ENCODE measurements at regions not wholly inside any gene's neighbourhood (a gene's known extent, or its start where the extent isn't known, plus 50 kb on each side); places are given as distances from the start of the nearest gene placed in this dataset.

DNA sequence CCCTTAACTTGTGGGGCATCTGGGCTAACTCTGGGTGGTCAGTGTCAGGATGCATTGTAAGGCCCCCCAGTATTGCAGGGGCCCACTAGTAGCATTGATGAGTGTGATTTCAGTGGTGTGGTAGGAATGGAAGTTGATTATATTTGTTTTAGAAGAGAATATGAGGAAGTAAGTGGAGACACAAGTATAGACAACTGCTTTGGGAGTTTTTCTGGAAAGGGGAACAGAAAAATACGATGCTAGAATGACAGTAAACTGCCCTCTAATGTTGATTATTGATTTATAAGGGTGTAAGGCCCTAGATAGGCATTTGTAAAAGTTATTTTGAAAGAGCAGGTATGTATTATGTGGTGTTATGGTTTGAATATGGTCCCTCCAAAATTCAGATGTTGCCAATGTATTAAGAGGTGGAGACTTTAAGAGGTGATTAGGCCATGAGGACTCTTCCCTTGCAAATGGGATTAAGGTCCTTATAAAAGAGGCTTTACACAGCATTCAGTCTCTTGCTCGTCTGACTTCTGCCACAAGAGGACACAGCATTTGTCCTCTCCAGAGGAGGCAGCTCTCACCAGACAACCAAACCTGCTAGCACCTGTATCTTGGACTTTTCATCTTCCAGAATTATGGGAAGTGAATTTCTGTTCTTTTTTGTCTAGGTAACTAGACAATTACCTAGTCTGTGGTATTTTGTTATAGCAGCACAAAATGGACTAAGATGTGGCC is 135.9 kb upstream of the DTNBP1 start:
- TF ChIP-seq EZH2phosphoT487 (IDR thresholded peaks at IDR 0.05; ENCODE audit: unreplicated experiment) (no peak), CREB1 (CRISPR knock-in tag; IDR thresholded peaks at IDR 0.05; ENCODE audit: low read depth) (no peak), ZNF114 (CRISPR knock-in tag; IDR thresholded peaks at IDR 0.05) (no peak), ZNF331 (CRISPR knock-in tag; IDR thresholded peaks at IDR 0.05; ENCODE audit: low read depth) (no peak), POLR2AphosphoS5 (IDR thresholded peaks at IDR 0.05; ENCODE audit: low read depth) (no peak), JUNB (IDR thresholded peaks at IDR 0.05; ENCODE audit: unreplicated experiment) (no peak), EZH2 (IDR thresholded peaks at IDR 0.05; ENCODE audit: low read depth, unreplicated experiment) (no peak), STAT1 (IDR thresholded peaks at IDR 0.05; ENCODE audit: unreplicated experiment) (no peak), NANOG (IDR thresholded peaks at IDR 0.05; ENCODE audit: borderline replicate concordance) (no peak)
- TF ChIP-seq, protein P1, sequence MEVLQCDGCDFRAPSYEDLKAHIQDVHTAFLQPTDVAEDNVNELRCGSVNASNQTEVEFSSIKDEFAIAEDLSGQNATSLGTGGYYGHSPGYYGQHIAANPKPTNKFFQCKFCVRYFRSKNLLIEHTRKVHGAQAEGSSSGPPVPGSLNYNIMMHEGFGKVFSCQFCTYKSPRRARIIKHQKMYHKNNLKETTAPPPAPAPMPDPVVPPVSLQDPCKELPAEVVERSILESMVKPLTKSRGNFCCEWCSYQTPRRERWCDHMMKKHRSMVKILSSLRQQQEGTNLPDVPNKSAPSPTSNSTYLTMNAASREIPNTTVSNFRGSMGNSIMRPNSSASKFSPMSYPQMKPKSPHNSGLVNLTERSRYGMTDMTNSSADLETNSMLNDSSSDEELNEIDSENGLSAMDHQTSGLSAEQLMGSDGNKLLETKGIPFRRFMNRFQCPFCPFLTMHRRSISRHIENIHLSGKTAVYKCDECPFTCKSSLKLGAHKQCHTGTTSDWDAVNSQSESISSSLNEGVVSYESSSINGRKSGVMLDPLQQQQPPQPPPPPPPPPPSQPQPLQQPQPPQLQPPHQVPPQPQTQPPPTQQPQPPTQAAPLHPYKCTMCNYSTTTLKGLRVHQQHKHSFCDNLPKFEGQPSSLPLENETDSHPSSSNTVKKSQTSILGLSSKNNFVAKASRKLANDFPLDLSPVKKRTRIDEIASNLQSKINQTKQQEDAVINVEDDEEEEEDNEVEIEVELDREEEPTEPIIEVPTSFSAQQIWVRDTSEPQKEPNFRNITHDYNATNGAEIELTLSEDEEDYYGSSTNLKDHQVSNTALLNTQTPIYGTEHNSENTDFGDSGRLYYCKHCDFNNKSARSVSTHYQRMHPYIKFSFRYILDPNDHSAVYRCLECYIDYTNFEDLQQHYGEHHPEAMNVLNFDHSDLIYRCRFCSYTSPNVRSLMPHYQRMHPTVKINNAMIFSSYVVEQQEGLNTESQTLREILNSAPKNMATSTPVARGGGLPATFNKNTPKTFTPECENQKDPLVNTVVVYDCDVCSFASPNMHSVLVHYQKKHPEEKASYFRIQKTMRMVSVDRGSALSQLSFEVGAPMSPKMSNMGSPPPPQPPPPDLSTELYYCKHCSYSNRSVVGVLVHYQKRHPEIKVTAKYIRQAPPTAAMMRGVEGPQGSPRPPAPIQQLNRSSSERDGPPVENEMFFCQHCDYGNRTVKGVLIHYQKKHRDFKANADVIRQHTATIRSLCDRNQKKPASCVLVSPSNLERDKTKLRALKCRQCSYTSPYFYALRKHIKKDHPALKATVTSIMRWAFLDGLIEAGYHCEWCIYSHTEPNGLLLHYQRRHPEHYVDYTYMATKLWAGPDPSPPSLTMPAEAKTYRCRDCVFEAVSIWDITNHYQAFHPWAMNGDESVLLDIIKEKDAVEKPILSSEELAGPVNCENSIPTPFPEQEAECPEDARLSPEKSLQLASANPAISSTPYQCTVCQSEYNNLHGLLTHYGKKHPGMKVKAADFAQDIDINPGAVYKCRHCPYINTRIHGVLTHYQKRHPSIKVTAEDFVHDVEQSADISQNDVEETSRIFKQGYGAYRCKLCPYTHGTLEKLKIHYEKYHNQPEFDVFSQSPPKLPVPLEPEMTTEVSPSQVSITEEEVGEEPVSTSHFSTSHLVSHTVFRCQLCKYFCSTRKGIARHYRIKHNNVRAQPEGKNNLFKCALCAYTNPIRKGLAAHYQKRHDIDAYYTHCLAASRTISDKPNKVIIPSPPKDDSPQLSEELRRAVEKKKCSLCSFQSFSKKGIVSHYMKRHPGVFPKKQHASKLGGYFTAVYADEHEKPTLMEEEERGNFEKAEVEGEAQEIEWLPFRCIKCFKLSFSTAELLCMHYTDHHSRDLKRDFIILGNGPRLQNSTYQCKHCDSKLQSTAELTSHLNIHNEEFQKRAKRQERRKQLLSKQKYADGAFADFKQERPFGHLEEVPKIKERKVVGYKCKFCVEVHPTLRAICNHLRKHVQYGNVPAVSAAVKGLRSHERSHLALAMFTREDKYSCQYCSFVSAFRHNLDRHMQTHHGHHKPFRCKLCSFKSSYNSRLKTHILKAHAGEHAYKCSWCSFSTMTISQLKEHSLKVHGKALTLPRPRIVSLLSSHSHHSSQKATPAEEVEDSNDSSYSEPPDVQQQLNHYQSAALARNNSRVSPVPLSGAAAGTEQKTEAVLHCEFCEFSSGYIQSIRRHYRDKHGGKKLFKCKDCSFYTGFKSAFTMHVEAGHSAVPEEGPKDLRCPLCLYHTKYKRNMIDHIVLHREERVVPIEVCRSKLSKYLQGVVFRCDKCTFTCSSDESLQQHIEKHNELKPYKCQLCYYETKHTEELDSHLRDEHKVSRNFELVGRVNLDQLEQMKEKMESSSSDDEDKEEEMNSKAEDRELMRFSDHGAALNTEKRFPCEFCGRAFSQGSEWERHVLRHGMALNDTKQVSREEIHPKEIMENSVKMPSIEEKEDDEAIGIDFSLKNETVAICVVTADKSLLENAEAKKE (CRISPR knock-in tag; IDR thresholded peaks at IDR 0.05) = no peak
- TF ChIP-seq, protein P2, sequence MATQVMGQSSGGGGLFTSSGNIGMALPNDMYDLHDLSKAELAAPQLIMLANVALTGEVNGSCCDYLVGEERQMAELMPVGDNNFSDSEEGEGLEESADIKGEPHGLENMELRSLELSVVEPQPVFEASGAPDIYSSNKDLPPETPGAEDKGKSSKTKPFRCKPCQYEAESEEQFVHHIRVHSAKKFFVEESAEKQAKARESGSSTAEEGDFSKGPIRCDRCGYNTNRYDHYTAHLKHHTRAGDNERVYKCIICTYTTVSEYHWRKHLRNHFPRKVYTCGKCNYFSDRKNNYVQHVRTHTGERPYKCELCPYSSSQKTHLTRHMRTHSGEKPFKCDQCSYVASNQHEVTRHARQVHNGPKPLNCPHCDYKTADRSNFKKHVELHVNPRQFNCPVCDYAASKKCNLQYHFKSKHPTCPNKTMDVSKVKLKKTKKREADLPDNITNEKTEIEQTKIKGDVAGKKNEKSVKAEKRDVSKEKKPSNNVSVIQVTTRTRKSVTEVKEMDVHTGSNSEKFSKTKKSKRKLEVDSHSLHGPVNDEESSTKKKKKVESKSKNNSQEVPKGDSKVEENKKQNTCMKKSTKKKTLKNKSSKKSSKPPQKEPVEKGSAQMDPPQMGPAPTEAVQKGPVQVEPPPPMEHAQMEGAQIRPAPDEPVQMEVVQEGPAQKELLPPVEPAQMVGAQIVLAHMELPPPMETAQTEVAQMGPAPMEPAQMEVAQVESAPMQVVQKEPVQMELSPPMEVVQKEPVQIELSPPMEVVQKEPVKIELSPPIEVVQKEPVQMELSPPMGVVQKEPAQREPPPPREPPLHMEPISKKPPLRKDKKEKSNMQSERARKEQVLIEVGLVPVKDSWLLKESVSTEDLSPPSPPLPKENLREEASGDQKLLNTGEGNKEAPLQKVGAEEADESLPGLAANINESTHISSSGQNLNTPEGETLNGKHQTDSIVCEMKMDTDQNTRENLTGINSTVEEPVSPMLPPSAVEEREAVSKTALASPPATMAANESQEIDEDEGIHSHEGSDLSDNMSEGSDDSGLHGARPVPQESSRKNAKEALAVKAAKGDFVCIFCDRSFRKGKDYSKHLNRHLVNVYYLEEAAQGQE (IDR thresholded peaks at IDR 0.05; ENCODE audit: unreplicated experiment) = no peak
- TF ChIP-seq, protein P3, sequence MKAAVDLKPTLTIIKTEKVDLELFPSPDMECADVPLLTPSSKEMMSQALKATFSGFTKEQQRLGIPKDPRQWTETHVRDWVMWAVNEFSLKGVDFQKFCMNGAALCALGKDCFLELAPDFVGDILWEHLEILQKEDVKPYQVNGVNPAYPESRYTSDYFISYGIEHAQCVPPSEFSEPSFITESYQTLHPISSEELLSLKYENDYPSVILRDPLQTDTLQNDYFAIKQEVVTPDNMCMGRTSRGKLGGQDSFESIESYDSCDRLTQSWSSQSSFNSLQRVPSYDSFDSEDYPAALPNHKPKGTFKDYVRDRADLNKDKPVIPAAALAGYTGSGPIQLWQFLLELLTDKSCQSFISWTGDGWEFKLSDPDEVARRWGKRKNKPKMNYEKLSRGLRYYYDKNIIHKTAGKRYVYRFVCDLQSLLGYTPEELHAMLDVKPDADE (IDR thresholded peaks at IDR 0.05) = no peak
- TF ChIP-seq, protein P4, sequence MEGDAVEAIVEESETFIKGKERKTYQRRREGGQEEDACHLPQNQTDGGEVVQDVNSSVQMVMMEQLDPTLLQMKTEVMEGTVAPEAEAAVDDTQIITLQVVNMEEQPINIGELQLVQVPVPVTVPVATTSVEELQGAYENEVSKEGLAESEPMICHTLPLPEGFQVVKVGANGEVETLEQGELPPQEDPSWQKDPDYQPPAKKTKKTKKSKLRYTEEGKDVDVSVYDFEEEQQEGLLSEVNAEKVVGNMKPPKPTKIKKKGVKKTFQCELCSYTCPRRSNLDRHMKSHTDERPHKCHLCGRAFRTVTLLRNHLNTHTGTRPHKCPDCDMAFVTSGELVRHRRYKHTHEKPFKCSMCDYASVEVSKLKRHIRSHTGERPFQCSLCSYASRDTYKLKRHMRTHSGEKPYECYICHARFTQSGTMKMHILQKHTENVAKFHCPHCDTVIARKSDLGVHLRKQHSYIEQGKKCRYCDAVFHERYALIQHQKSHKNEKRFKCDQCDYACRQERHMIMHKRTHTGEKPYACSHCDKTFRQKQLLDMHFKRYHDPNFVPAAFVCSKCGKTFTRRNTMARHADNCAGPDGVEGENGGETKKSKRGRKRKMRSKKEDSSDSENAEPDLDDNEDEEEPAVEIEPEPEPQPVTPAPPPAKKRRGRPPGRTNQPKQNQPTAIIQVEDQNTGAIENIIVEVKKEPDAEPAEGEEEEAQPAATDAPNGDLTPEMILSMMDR (conservative IDR thresholded peaks at IDR 0.05; ENCODE audit: low read depth in 2 of 2) = no peak
- Histone ChIP-seq H3K4me3 (no peak overlapping the region), H3K9me2 (ENCODE audit: insufficient read depth) (peaks cover 3% of the 10 kb centered on the region; the same call in 1 of the 2 replicates), H2AFZ (no peak overlapping the region), H3K27me3 (ENCODE audit: insufficient read depth) (no peaks in the 10 kb centered on the region), H4K20me1 (replicated peaks; ENCODE audit: insufficient read depth) (no peaks in the 10 kb centered on the region), H3K4me1 (ENCODE audit: insufficient read depth) (no peaks in the 10 kb centered on the region), H3K36me3 (ENCODE audit: insufficient read depth) (no peaks in the 10 kb centered on the region), H3K27ac (ENCODE audit: low read depth) (no peak overlapping the region), H3F3A (replicated peaks; ENCODE audit: low read depth) (no peaks in the 10 kb centered on the region), H3K4me2 (no peak overlapping the region), H3K79me2 (replicated peaks; ENCODE audit: insufficient read depth) (no peaks in the 10 kb centered on the region)
- ATAC-seq (no peak), DNase-seq (ENCODE audit: low spot score) (no peak)
- Mint-ChIP-seq H3K36me3 (ENCODE audit: low read depth) (peaks cover 9% of the 10 kb centered on the region), H3K27ac (no peak overlapping the region), H3K9me3 (peaks cover 26% of the 10 kb centered on the region), H3K4me1 (no peaks in the 10 kb centered on the region), H3K4me3 (no peak overlapping the region), H3K27me3 (ENCODE audit: insufficient read depth, low read depth, poor library complexity) (peaks cover 3% of the 10 kb centered on the region)
